HFF-Myc (cell line): ENCODE measurements at regions not wholly inside any gene's neighbourhood (a gene's known extent, or its start where the extent isn't known, plus 50 kb on each side); places are given as distances from the start of the nearest gene placed in this dataset.
"Not testable (repeated sequence)": the region's sequence is repeated elsewhere in the genome, so short reads cannot be mapped to it uniquely, and the experiment has no call there.

Source experiments
- DNase-seq: peaks from one replicate; pipeline ENCODE4 v3.0.0-alpha.2; 2011; ENCODE audit warnings: low read depth; ENCODE audit errors: extremely low read depth
- H3K4me3 ChIP-seq: replicated peaks from 2 replicates; pipeline ENCODE4 v1.5.1; 2011; ENCODE audit warnings: low read depth, mild to moderate bottlenecking, control low read depth, low read length
- CTCF ChIP-seq: IDR thresholded peaks from 2 replicates; pipeline ENCODE4 v1.5.1; 2012; ENCODE audit warnings: mild to moderate bottlenecking, low read depth, low read length, control low read depth; ENCODE audit errors: missing control alignments

GRCh38 chr18:30775629-30776028, 266.9 kb downstream of the DSC3 start:
- no peak for DNase-seq
- TF ChIP-seq CTCF = no peak
- no peak overlapping the region for H3K4me3 ChIP-seq

- not testable (repeated sequence) for H3K4me3 ChIP-seq, DNase-seq
Measured at GRCh38 chr18:30772170-30772569, 270.4 kb downstream of the DSC3 start.

- DNase-seq = no peak
- no peak for TF ChIP-seq CTCF
- no peak overlapping the region for H3K4me3 ChIP-seq
Measured at GRCh38 chr18:30766053-30766452, 276.5 kb downstream of the DSC3 start.

GRCh38 chr18:30765247-30765646, 277.3 kb downstream of the DSC3 start:
- no peak for TF ChIP-seq CTCF
- no peak overlapping the region for H3K4me3 ChIP-seq
- DNase-seq = no peak

GRCh38 chr18:30763902-30764350, 278.6 kb downstream of the DSC3 start:
- TF ChIP-seq CTCF = no peak
- no peak overlapping the region for H3K4me3 ChIP-seq
- no peak for DNase-seq

GRCh38 chr18:30754846-30755245, 287.7 kb downstream of the DSC3 start:
- no peak overlapping the region for H3K4me3 ChIP-seq
- DNase-seq = no peak
- TF ChIP-seq CTCF = no peak

GRCh38 chr18:30748541-30748940, 294.0 kb downstream of the DSC3 start:
- no peak overlapping the region for H3K4me3 ChIP-seq
- TF ChIP-seq CTCF = no peak
- no peak for DNase-seq
